HepG2 (cell line): ENCODE measurements at regions not wholly inside any gene's neighbourhood (a gene's known extent, or its start where the extent isn't known, plus 50 kb on each side); places are given as distances from the start of the nearest gene placed in this dataset.

Experiments
- AGO1 ChIP-seq: fragments of 200-400 bp; formaldehyde crosslinking; IDR thresholded peaks from 2 replicates; pipeline ENCODE4 v1.6.1; 2017; ENCODE audit warnings: mild to moderate bottlenecking, low read depth, low read length, moderate library complexity; ENCODE audit not compliant: poor library complexity, severe bottlenecking
- ARID5B ChIP-seq: IDR thresholded peaks from 2 replicates; pipeline ENCODE4 v1.4.0; 2020; ENCODE audit warnings: mild to moderate bottlenecking, missing genetic modification reagents
- GMEB1 ChIP-seq: sonication (generic); formaldehyde crosslinking; IDR thresholded peaks from 2 replicates; pipeline ENCODE4 v1.5.1; 2020; ENCODE audit warnings: missing genetic modification reagents, mild to moderate bottlenecking, borderline replicate concordance
- HIC2 ChIP-seq: sonication (generic); formaldehyde crosslinking; IDR thresholded peaks from 2 replicates; pipeline ENCODE4 v1.9.0; 2022; ENCODE audit warnings: low read depth, missing genetic modification reagents
- KDM6A ChIP-seq: IDR thresholded peaks from 2 replicates; pipeline ENCODE4 v1.6.1; 2016; ENCODE audit warnings: low read depth
- KLF11 ChIP-seq: IDR thresholded peaks from 2 replicates; pipeline ENCODE4 v1.6.1; 2016; ENCODE audit warnings: missing compliant biosample characterization
- MAFK ChIP-seq, 2 experiments: IDR thresholded peaks in 1 of 2; conservative IDR thresholded peaks in 1 of 2; 2 replicates each; pipeline ENCODE4 v1.6.1; 2011; ENCODE audit warnings: improper control_type of control experiment in 2 of 2, low read length in 2 of 2
- MTF2 ChIP-seq: sonication (generic); formaldehyde crosslinking; IDR thresholded peaks from 2 replicates; pipeline ENCODE4 v1.5.0; 2020; ENCODE audit warnings: missing genetic modification reagents, borderline replicate concordance
- NCOA2 ChIP-seq: sonication (generic); formaldehyde crosslinking; IDR thresholded peaks from 2 replicates; pipeline ENCODE4 v1.8.0; 2022; ENCODE audit warnings: inconsistent platforms
- SALL1 ChIP-seq: sonication (generic); formaldehyde crosslinking; IDR thresholded peaks from 2 replicates; pipeline ENCODE4 v1.8.0; 2022; ENCODE audit warnings: mild to moderate bottlenecking, missing genetic modification reagents
- SAP130 ChIP-seq: IDR thresholded peaks from 2 replicates; pipeline ENCODE4 v1.6.1; 2016; ENCODE audit warnings: low read depth
- TFDP1 ChIP-seq: IDR thresholded peaks from 2 replicates; pipeline ENCODE4 v1.6.1; 2016; ENCODE audit warnings: missing compliant biosample characterization, missing genetic modification reagents, borderline replicate concordance
- ZBTB7B ChIP-seq: sonication (generic); formaldehyde crosslinking; IDR thresholded peaks from 2 replicates; pipeline ENCODE4 v1.4.0; 2020; ENCODE audit warnings: missing genetic modification reagents
- ZNF253 ChIP-seq: sonication (generic); formaldehyde crosslinking; IDR thresholded peaks from 2 replicates; pipeline ENCODE4 v1.8.0; 2022; ENCODE audit warnings: mild to moderate bottlenecking, missing genetic modification reagents, borderline replicate concordance
- ZNF510 ChIP-seq: sonication (generic); formaldehyde crosslinking; IDR thresholded peaks from 2 replicates; pipeline ENCODE4 v1.4.0; 2020; ENCODE audit warnings: low read depth, mild to moderate bottlenecking, missing genetic modification reagents
- ZNF639 ChIP-seq: conservative IDR thresholded peaks from 2 replicates; pipeline ENCODE4 v1.6.1; 2018; ENCODE audit warnings: missing genetic modification reagents
- ZNF7 ChIP-seq: IDR thresholded peaks from 2 replicates; pipeline ENCODE4 v1.6.1; 2016; ENCODE audit warnings: missing biosample characterization, missing genetic modification reagents

- TF ChIP-seq ARID5B: peak; percentile 41; the same call in 1 of the 2 replicates
- no peak for TF ChIP-seq ZNF253 (CRISPR knock-in tag)
- 0 out of 2 replicates have a peak, but pooled peaks have one; percentile 11 for TF ChIP-seq ZNF510
- TF ChIP-seq SAP130 (CRISPR knock-in tag): peak; percentile 38; the same call in 1 of the 2 replicates
- TF ChIP-seq ZNF7 (CRISPR knock-in tag): no peak
- TF ChIP-seq TFDP1: peak; percentile 20; the same call in 1 of the 2 replicates
- TF ChIP-seq SALL1 (CRISPR knock-in tag): peak; percentile 53; the same call in 1 of the 2 replicates
- TF ChIP-seq ZNF639 (CRISPR knock-in tag): no peak
- TF ChIP-seq GMEB1: peak; percentile 35; the same call in 1 of the 2 replicates
- TF ChIP-seq HIC2: peak; percentile 15; the same call in 1 of the 2 replicates
- TF ChIP-seq ZBTB7B (CRISPR knock-in tag): peak; percentile 49; the same call in 1 of the 2 replicates
- no peak for TF ChIP-seq MTF2 (CRISPR knock-in tag)
- peak; percentile 3; the same call in 1 of the 2 replicates for TF ChIP-seq KDM6A (CRISPR knock-in tag)
- TF ChIP-seq NCOA2: peak; percentile 70
- TF ChIP-seq AGO1: no peak
- no peak for TF ChIP-seq MAFK (conservative IDR thresholded peaks at IDR 0.05 in 1 of 2, IDR thresholded peaks at IDR 0.05 in 1 of 2; ENCODE audit: low read length in 2 of 2)
- no peak for TF ChIP-seq KLF11 (CRISPR knock-in tag)
- TF ChIP-seq, all 625 proteins: peak for 64
Measured at GRCh38 chr2:43129676-43130547, 96.5 kb downstream of the ZFP36L2 start (continued).
